MM.1S (cell line): ENCODE measurements at regions not wholly inside any gene's neighbourhood (a gene's known extent, or its start where the extent isn't known, plus 50 kb on each side); places are given as distances from the start of the nearest gene placed in this dataset.

Experiments used
- EZH2 ChIP-seq: fragments of 300-600 bp; sonication (generic); optimal IDR thresholded peaks from 2 replicates; pipeline ENCODE3; 2017; ENCODE audit warnings: low read depth, mild to moderate bottlenecking, antibody characterized with exemption, low read length, mixed read lengths
- EZH2phosphoT487 ChIP-seq: fragments of 300-600 bp; sonication (generic); IDR thresholded peaks from 2 replicates; pipeline ENCODE4 v1.6.1; 2018; ENCODE audit warnings: antibody characterized with exemption, low read length
- TF ChIP-seq, protein P1 (sequence below): fragments of 300-600 bp; sonication (generic); IDR thresholded peaks from 2 replicates; pipeline ENCODE4 v1.5.1; 2016; ENCODE audit warnings: antibody characterized with exemption, low read length, mixed read lengths

DNA sequence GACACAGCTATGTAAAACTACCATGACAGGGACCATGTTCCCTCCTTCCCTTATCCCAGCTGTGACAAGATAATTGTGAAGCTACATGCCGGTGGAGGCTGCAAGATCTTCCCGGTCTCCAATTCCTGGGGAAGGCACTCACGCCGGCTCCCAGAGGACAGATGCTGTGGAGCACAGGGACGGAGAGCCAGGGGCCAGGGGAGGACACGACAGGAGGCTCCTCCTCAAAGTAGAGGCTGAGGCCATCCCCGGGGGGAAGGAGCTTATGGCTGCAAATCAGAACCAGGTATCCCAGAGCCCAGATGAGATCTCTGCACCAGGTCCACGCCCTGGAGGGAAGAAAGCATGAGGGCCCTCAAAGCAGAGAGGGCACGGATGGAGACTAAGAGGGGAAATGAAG, 286.2 kb downstream of the TCERG1L start:
- TF ChIP-seq EZH2 (no peak), EZH2phosphoT487 (no peak)
- TF ChIP-seq, protein P1, sequence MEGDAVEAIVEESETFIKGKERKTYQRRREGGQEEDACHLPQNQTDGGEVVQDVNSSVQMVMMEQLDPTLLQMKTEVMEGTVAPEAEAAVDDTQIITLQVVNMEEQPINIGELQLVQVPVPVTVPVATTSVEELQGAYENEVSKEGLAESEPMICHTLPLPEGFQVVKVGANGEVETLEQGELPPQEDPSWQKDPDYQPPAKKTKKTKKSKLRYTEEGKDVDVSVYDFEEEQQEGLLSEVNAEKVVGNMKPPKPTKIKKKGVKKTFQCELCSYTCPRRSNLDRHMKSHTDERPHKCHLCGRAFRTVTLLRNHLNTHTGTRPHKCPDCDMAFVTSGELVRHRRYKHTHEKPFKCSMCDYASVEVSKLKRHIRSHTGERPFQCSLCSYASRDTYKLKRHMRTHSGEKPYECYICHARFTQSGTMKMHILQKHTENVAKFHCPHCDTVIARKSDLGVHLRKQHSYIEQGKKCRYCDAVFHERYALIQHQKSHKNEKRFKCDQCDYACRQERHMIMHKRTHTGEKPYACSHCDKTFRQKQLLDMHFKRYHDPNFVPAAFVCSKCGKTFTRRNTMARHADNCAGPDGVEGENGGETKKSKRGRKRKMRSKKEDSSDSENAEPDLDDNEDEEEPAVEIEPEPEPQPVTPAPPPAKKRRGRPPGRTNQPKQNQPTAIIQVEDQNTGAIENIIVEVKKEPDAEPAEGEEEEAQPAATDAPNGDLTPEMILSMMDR, result no peak
